Activated naive CD8-positive, alpha-beta T cell (primary cell): ENCODE measurements at regions not wholly inside any gene's neighbourhood (a gene's known extent, or its start where the extent isn't known, plus 50 kb on each side); places are given as distances from the start of the nearest gene placed in this dataset.

Source experiments
- H3K27ac Mint-ChIP-seq: one replicate; pipeline ENCODE4 v1.8.0; 2021; ENCODE audit warnings: mixed read lengths
- H3K27me3 Mint-ChIP-seq: one replicate; pipeline ENCODE4 v1.8.0; 2021; ENCODE audit warnings: mixed read lengths
- H3K36me3 Mint-ChIP-seq: one replicate; pipeline ENCODE4 v1.8.0; 2021; ENCODE audit warnings: mixed read lengths
- H3K4me1 Mint-ChIP-seq: one replicate; pipeline ENCODE4 v1.8.0; 2021; ENCODE audit warnings: low read depth, mixed read lengths
- H3K4me3 Mint-ChIP-seq: one replicate; pipeline ENCODE4 v1.8.0; 2021; ENCODE audit warnings: mild to moderate bottlenecking, mixed read lengths
- H3K9me3 Mint-ChIP-seq: one replicate; pipeline ENCODE4 v1.8.0; 2021; ENCODE audit warnings: low read depth, mixed read lengths

GRCh38 chr19:31706131-31706530 is 356.9 kb upstream of the TSHZ3 start:
- H3K27ac Mint-ChIP-seq, result no peak overlapping the region
- H3K9me3 Mint-ChIP-seq, result peaks cover 6% of the 10 kb centered on the region
- H3K4me3 Mint-ChIP-seq, result no peak overlapping the region
- H3K4me1 Mint-ChIP-seq, result no peaks in the 10 kb centered on the region
- H3K27me3 Mint-ChIP-seq, result no peaks in the 10 kb centered on the region
- H3K36me3 Mint-ChIP-seq, result no peaks in the 10 kb centered on the region

GRCh38 chr19:31706691-31707620 is 357.7 kb upstream of the TSHZ3 start:
- Mint-ChIP-seq H3K36me3 (no peaks in the 10 kb centered on the region), H3K4me3 (no peak overlapping the region), H3K9me3 (peaks cover 6% of the 10 kb centered on the region), H3K27ac (no peak overlapping the region), H3K4me1 (no peaks in the 10 kb centered on the region), H3K27me3 (no peaks in the 10 kb centered on the region)

GRCh38 chr19:31708520-31708919 is 359.3 kb upstream of the TSHZ3 start:
- Mint-ChIP-seq H3K4me1 (no peaks in the 10 kb centered on the region), H3K27me3 (no peaks in the 10 kb centered on the region), H3K9me3 (peaks cover 2% of the 10 kb centered on the region), H3K4me3 (no peak overlapping the region), H3K36me3 (no peaks in the 10 kb centered on the region), H3K27ac (no peak overlapping the region)

GRCh38 chr19:31709476-31709875 is 360.2 kb upstream of the TSHZ3 start:
- no peak overlapping the region for H3K27ac Mint-ChIP-seq
- H3K36me3 Mint-ChIP-seq, result no peaks in the 10 kb centered on the region
- no peak overlapping the region for H3K4me3 Mint-ChIP-seq
- H3K9me3 Mint-ChIP-seq, result no peaks in the 10 kb centered on the region
- no peaks in the 10 kb centered on the region for H3K4me1 Mint-ChIP-seq
- no peaks in the 10 kb centered on the region for H3K27me3 Mint-ChIP-seq

- H3K36me3 Mint-ChIP-seq, result no peaks in the 10 kb centered on the region
- no peak overlapping the region for H3K4me3 Mint-ChIP-seq
- no peaks in the 10 kb centered on the region for H3K27me3 Mint-ChIP-seq
Measured at GRCh38 chr19:31715249-31715945, 366.2 kb upstream of the TSHZ3 start.

GRCh38 chr19:31716826-31717225 is 367.6 kb upstream of the TSHZ3 start:
- Mint-ChIP-seq H3K9me3 (no peaks in the 10 kb centered on the region), H3K4me1 (no peaks in the 10 kb centered on the region), H3K36me3 (no peaks in the 10 kb centered on the region), H3K27me3 (no peaks in the 10 kb centered on the region), H3K27ac (no peak overlapping the region), H3K4me3 (no peak overlapping the region)

More at GRCh38 chr19:31715249-31715945, 366.2 kb upstream of the TSHZ3 start:
- H3K27ac Mint-ChIP-seq, result no peak overlapping the region
- H3K4me1 Mint-ChIP-seq, result no peaks in the 10 kb centered on the region
- H3K9me3 Mint-ChIP-seq, result no peaks in the 10 kb centered on the region

GRCh38 chr19:31717269-31717923 is 368.2 kb upstream of the TSHZ3 start:
- Mint-ChIP-seq H3K27me3 (no peaks in the 10 kb centered on the region), H3K4me3 (no peak overlapping the region), H3K36me3 (no peaks in the 10 kb centered on the region), H3K27ac (no peak overlapping the region), H3K4me1 (no peaks in the 10 kb centered on the region), H3K9me3 (no peaks in the 10 kb centered on the region)

GRCh38 chr19:31718032-31718431 is 368.8 kb upstream of the TSHZ3 start:
- no peaks in the 10 kb centered on the region for H3K4me1 Mint-ChIP-seq
- no peaks in the 10 kb centered on the region for H3K36me3 Mint-ChIP-seq
- no peak overlapping the region for H3K27ac Mint-ChIP-seq
- no peak overlapping the region for H3K4me3 Mint-ChIP-seq
- no peaks in the 10 kb centered on the region for H3K27me3 Mint-ChIP-seq
- no peaks in the 10 kb centered on the region for H3K9me3 Mint-ChIP-seq

- Mint-ChIP-seq H3K9me3 (no peaks in the 10 kb centered on the region), H3K27ac (no peak overlapping the region), H3K4me3 (no peak overlapping the region), H3K27me3 (no peaks in the 10 kb centered on the region), H3K36me3 (no peaks in the 10 kb centered on the region), H3K4me1 (no peaks in the 10 kb centered on the region)
Measured at GRCh38 chr19:31718898-31719297, 369.7 kb upstream of the TSHZ3 start.

- H3K36me3 Mint-ChIP-seq, result no peaks in the 10 kb centered on the region
- no peak overlapping the region for H3K4me3 Mint-ChIP-seq
- H3K27me3 Mint-ChIP-seq, result no peaks in the 10 kb centered on the region
- H3K9me3 Mint-ChIP-seq, result no peaks in the 10 kb centered on the region
- no peaks in the 10 kb centered on the region for H3K4me1 Mint-ChIP-seq
- H3K27ac Mint-ChIP-seq, result no peak overlapping the region
Measured at GRCh38 chr19:31723101-31723500, 373.9 kb upstream of the TSHZ3 start.

GRCh38 chr19:31725051-31725450 is 375.8 kb upstream of the TSHZ3 start:
- Mint-ChIP-seq H3K36me3 (no peaks in the 10 kb centered on the region), H3K27me3 (no peaks in the 10 kb centered on the region), H3K4me3 (no peak overlapping the region), H3K27ac (no peak overlapping the region), H3K4me1 (no peaks in the 10 kb centered on the region), H3K9me3 (no peaks in the 10 kb centered on the region)

GRCh38 chr19:31727536-31727935 is 378.3 kb upstream of the TSHZ3 start:
- Mint-ChIP-seq H3K27ac (no peak overlapping the region), H3K4me3 (no peak overlapping the region), H3K4me1 (no peaks in the 10 kb centered on the region), H3K9me3 (no peaks in the 10 kb centered on the region), H3K27me3 (no peaks in the 10 kb centered on the region), H3K36me3 (no peaks in the 10 kb centered on the region)

- Mint-ChIP-seq H3K9me3 (no peaks in the 10 kb centered on the region), H3K4me3 (no peak overlapping the region)
Measured at GRCh38 chr19:31730270-31730669, 381.0 kb upstream of the TSHZ3 start.

GRCh38 chr19:31733591-31733990 is 384.4 kb upstream of the TSHZ3 start:
- H3K36me3 Mint-ChIP-seq, result no peaks in the 10 kb centered on the region
- no peaks in the 10 kb centered on the region for H3K9me3 Mint-ChIP-seq
- no peaks in the 10 kb centered on the region for H3K27me3 Mint-ChIP-seq
- no peak overlapping the region for H3K4me3 Mint-ChIP-seq
- H3K4me1 Mint-ChIP-seq, result no peaks in the 10 kb centered on the region
- H3K27ac Mint-ChIP-seq, result no peak overlapping the region

More at GRCh38 chr19:31730270-31730669, 381.0 kb upstream of the TSHZ3 start:
- no peaks in the 10 kb centered on the region for H3K27me3 Mint-ChIP-seq
- no peak overlapping the region for H3K27ac Mint-ChIP-seq
- no peaks in the 10 kb centered on the region for H3K4me1 Mint-ChIP-seq
- H3K36me3 Mint-ChIP-seq, result no peaks in the 10 kb centered on the region

GRCh38 chr19:31742249-31742648 is 393.0 kb upstream of the TSHZ3 start:
- Mint-ChIP-seq H3K9me3 (no peaks in the 10 kb centered on the region), H3K4me3 (no peak overlapping the region), H3K27ac (no peak overlapping the region), H3K27me3 (no peaks in the 10 kb centered on the region), H3K36me3 (no peaks in the 10 kb centered on the region), H3K4me1 (no peaks in the 10 kb centered on the region)
